Type B pancreatic cell (in vitro differentiated cells): ENCODE measurements at regions not wholly inside any gene's neighbourhood (a gene's known extent, or its start where the extent isn't known, plus 50 kb on each side); places are given as distances from the start of the nearest gene placed in this dataset.

Experiments used
- DNase-seq: peaks from one replicate; pipeline ENCODE4 v3.0.0; 2021; ENCODE audit warnings: mixed read lengths; ENCODE audit not compliant: unreplicated experiment; ENCODE audit errors: extremely low spot score
- H3K27ac Mint-ChIP-seq: 2 replicates; pipeline ENCODE4 v1.8.0; 2021; ENCODE audit warnings: mild to moderate bottlenecking, mixed read lengths
- H3K27me3 Mint-ChIP-seq: 2 replicates; pipeline ENCODE4 v1.8.0; 2021; ENCODE audit warnings: mixed read lengths
- H3K36me3 Mint-ChIP-seq: 2 replicates; pipeline ENCODE4 v1.8.0; 2021; ENCODE audit warnings: mixed read lengths
- H3K4me1 Mint-ChIP-seq: one replicate; pipeline ENCODE4 v1.8.0; 2021; ENCODE audit warnings: mixed read lengths; ENCODE audit not compliant: unreplicated experiment
- H3K4me3 Mint-ChIP-seq: 2 replicates; pipeline ENCODE4 v1.8.0; 2021; ENCODE audit warnings: mild to moderate bottlenecking, mixed read lengths
- H3K9me3 Mint-ChIP-seq: 2 replicates; pipeline ENCODE4 v1.8.0; 2021; ENCODE audit warnings: mixed read lengths
- TF ChIP-seq, protein P1 (sequence below): fragments of 200-600 bp; sonication (generic); conservative IDR thresholded peaks from 2 replicates; pipeline ENCODE4 v1.5.0; 2021; ENCODE audit warnings: antibody characterized with exemption, mild to moderate bottlenecking

DNA sequence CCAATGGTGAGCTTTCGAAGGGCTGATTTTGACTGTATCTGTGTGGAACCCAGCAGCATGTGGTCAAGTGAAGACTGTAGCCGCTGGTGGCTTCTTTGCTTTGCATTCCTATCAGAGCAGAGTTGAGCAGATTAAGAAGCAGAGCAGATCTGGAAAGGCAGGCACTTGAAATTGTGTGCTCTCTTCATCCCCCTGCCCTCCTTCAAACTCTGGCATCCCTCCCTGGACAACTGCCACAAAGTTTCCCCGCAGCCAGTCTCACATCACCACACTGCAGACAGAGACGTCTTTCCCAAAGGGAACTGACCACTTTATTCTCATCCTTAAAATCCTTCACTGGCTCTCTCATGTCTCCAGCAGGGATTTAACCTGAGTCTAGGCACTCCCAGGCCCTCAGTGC lies 237.1 kb upstream of the DYNLRB2 start:
- no peaks in the 10 kb centered on the region for H3K36me3 Mint-ChIP-seq
- H3K4me1 Mint-ChIP-seq: peaks cover 6% of the 10 kb centered on the region
- H3K4me3 Mint-ChIP-seq: no peak overlapping the region
- H3K27me3 Mint-ChIP-seq: no peaks in the 10 kb centered on the region
- H3K27ac Mint-ChIP-seq: no peak overlapping the region
- TF ChIP-seq, protein P1, sequence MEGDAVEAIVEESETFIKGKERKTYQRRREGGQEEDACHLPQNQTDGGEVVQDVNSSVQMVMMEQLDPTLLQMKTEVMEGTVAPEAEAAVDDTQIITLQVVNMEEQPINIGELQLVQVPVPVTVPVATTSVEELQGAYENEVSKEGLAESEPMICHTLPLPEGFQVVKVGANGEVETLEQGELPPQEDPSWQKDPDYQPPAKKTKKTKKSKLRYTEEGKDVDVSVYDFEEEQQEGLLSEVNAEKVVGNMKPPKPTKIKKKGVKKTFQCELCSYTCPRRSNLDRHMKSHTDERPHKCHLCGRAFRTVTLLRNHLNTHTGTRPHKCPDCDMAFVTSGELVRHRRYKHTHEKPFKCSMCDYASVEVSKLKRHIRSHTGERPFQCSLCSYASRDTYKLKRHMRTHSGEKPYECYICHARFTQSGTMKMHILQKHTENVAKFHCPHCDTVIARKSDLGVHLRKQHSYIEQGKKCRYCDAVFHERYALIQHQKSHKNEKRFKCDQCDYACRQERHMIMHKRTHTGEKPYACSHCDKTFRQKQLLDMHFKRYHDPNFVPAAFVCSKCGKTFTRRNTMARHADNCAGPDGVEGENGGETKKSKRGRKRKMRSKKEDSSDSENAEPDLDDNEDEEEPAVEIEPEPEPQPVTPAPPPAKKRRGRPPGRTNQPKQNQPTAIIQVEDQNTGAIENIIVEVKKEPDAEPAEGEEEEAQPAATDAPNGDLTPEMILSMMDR: no peak
- H3K9me3 Mint-ChIP-seq: no peaks in the 10 kb centered on the region
- DNase-seq: no peak

DNA sequence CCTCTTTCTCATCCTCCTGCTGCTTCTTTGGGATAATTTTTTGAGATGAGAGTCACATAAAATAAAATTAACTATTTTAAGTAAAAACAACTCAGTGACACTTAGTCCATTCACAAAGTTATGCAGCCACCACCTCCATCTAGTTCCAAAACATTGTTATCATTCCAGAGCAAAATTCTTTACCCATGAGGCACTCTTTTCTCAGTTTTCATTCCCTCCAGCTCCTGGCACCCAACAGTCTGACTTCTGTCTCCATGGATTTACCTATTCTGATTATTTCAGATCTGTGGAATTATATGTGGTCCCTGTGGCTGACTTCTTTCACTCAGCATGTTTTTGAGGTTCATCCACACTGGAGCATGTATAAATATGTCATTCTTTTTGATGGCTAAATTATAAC lies 239.9 kb upstream of the DYNLRB2 start:
- H3K27me3 Mint-ChIP-seq: no peaks in the 10 kb centered on the region
- no peaks in the 10 kb centered on the region for H3K36me3 Mint-ChIP-seq
- H3K4me3 Mint-ChIP-seq: no peak overlapping the region
- TF ChIP-seq, protein P1: no peak
- no peak overlapping the region for H3K27ac Mint-ChIP-seq
- H3K4me1 Mint-ChIP-seq: peaks cover 5% of the 10 kb centered on the region
- no peak for DNase-seq
- H3K9me3 Mint-ChIP-seq: no peaks in the 10 kb centered on the region

GRCh38 chr16:80300456-80300855 lies 240.3 kb upstream of the DYNLRB2 start:
- Mint-ChIP-seq H3K27me3 (no peaks in the 10 kb centered on the region), H3K4me3 (no peak overlapping the region), H3K9me3 (no peaks in the 10 kb centered on the region), H3K36me3 (no peaks in the 10 kb centered on the region), H3K4me1 (peaks cover 5% of the 10 kb centered on the region), H3K27ac (no peak overlapping the region)
- no peak for DNase-seq
- TF ChIP-seq, protein P1: no peak

- no peak overlapping the region for H3K27ac Mint-ChIP-seq
- no peaks in the 10 kb centered on the region for H3K27me3 Mint-ChIP-seq
- peaks cover 5% of the 10 kb centered on the region for H3K4me1 Mint-ChIP-seq
- no peaks in the 10 kb centered on the region for H3K9me3 Mint-ChIP-seq
- H3K4me3 Mint-ChIP-seq: no peak overlapping the region
- no peaks in the 10 kb centered on the region for H3K36me3 Mint-ChIP-seq
- DNase-seq: no peak
- TF ChIP-seq, protein P1: no peak
Measured at GRCh38 chr16:80299416-80299815, 241.4 kb upstream of the DYNLRB2 start.

- peaks cover 5% of the 10 kb centered on the region for H3K4me1 Mint-ChIP-seq
- H3K27ac Mint-ChIP-seq: no peak overlapping the region
- no peaks in the 10 kb centered on the region for H3K9me3 Mint-ChIP-seq
- no peaks in the 10 kb centered on the region for H3K36me3 Mint-ChIP-seq
- TF ChIP-seq, protein P1: no peak
- H3K4me3 Mint-ChIP-seq: no peak overlapping the region
- no peaks in the 10 kb centered on the region for H3K27me3 Mint-ChIP-seq
- no peak for DNase-seq
Measured at GRCh38 chr16:80298676-80299075, 242.1 kb upstream of the DYNLRB2 start.

- TF ChIP-seq, protein P1: no peak
- no peaks in the 10 kb centered on the region for H3K36me3 Mint-ChIP-seq
Measured at GRCh38 chr16:80296034-80296433, 244.8 kb upstream of the DYNLRB2 start.

More at GRCh38 chr16:80296034-80296433, 244.8 kb upstream of the DYNLRB2 start:
- Mint-ChIP-seq H3K9me3 (no peaks in the 10 kb centered on the region), H3K27me3 (no peaks in the 10 kb centered on the region), H3K27ac (no peak overlapping the region), H3K4me1 (peaks cover 5% of the 10 kb centered on the region), H3K4me3 (no peak overlapping the region)
- DNase-seq: no peak
